HCT116 (cell line): ENCODE measurements at regions not wholly inside any gene's neighbourhood (a gene's known extent, or its start where the extent isn't known, plus 50 kb on each side); places are given as distances from the start of the nearest gene placed in this dataset.

Experiments used
- ATAC-seq: fragments of 200-7000 bp; cut with Tn5 transposase; 2 replicates; pipeline ENCODE4 v1.9.1; 2020; ENCODE audit warnings: mild to moderate bottlenecking, moderate library complexity
- BruUV-seq: library from RNA; stranded (reverse); fragments of 400-500 nt; replicated peaks from 2 replicates; lab custom pipeline; 2021; lab: Mats Ljungman, UMichigan
- CTCF ChIA-PET: fragments of 300-600 bp; sonication (Branson Sonifier 250); formaldehyde crosslinking; loops from one replicate; lab custom pipeline; 2021; ENCODE audit warnings: antibody characterized with exemption; lab: Charles Lee
- POLR2A ChIA-PET: fragments of 300-600, 350-600 bp; sonication (Branson Sonifier 250); formaldehyde crosslinking; loops from one replicate; lab custom pipeline; 2021; ENCODE audit warnings: antibody characterized with exemption; lab: Charles Lee
- RAD21 ChIA-PET, 2 experiments: fragments of 300-600 bp; sonication (Branson Sonifier 250); formaldehyde crosslinking; loops; one replicate each; lab custom pipeline; 2023; ENCODE audit warnings: low total read pairs in 2 of 2; ENCODE audit not compliant: uncharacterized antibody in 2 of 2, unreplicated experiment in 2 of 2, low non-redundant PET in 1 of 2; lab: Charles Lee
- DNase-seq: peaks from one replicate; pipeline ENCODE4 v3.0.0-alpha.2; 2010; ENCODE audit warnings: low read depth, low spot score
- H2AFZ ChIP-seq: fragments of 200-600 bp; shearing (Covaris generic), sonication (generic); 2 replicates; pipeline ENCODE4 v1.6.1; 2017; ENCODE audit warnings: low read depth, mixed run types, mixed read lengths, antibody characterized with exemption, low read length; ENCODE audit not compliant: poor library complexity, severe bottlenecking
- H3K27ac ChIP-seq: 2 replicates; pipeline ENCODE4 v1.5.1; 2012; ENCODE audit warnings: low read depth, low read length
- H3K27me3 ChIP-seq: fragments of 200-600 bp; sonication (generic); 2 replicates; pipeline ENCODE4 v1.6.1; 2016; ENCODE audit warnings: mixed run types, low read length, mixed read lengths; ENCODE audit not compliant: insufficient read depth
- H3K36me3 ChIP-seq, 2 experiments: fragments of 200-500 bp in 1 of 2; fragments of 200-600 bp in 1 of 2; sonication (Bioruptor generic) in 1 of 2; sonication (generic) in 1 of 2; 2 replicates each; pipeline versions ENCODE4 v1.5.1 to v1.6.1; 2014 to 2016; ENCODE audit warnings: low read length in 2 of 2, inconsistent platforms in 1 of 2, mixed read lengths in 1 of 2, mixed run types in 1 of 2; ENCODE audit not compliant: insufficient read depth in 2 of 2, control insufficient read depth in 1 of 2
- H3K4me1 ChIP-seq, 2 experiments: fragments of 200-600 bp in 1 of 2; sonication (generic) in 1 of 2; 2 replicates each; pipeline versions ENCODE4 v1.5.1 to v1.6.1; 2012 to 2017; ENCODE audit warnings: low read length in 2 of 2, inconsistent platforms in 1 of 2, mild to moderate bottlenecking in 1 of 2, mixed read lengths in 1 of 2, mixed run types in 1 of 2, moderate library complexity in 1 of 2; ENCODE audit not compliant: insufficient read depth in 2 of 2, control insufficient read depth in 1 of 2
- H3K4me2 ChIP-seq: fragments of 200-600 bp; sonication (generic); 2 replicates; pipeline ENCODE4 v1.6.1; 2017; ENCODE audit warnings: mixed run types, low read length, mixed read lengths
- H3K4me3 ChIP-seq, 2 experiments: fragments of 200-600 bp in 1 of 2; sonication (generic) in 1 of 2; replicated peaks in 1 of 2; 2 replicates each; pipeline ENCODE4 v1.5.1; 2011 to 2016; ENCODE audit warnings: low read length in 2 of 2, control low read depth in 1 of 2, low read depth in 1 of 2, mild to moderate bottlenecking in 1 of 2, mixed read lengths in 1 of 2, mixed run types in 1 of 2
- H3K79me2 ChIP-seq: fragments of 200-600 bp; sonication (generic); 2 replicates; pipeline ENCODE4 v1.6.1; 2017; ENCODE audit warnings: mild to moderate bottlenecking, mixed run types, low read length, moderate library complexity, mixed read lengths; ENCODE audit not compliant: insufficient read depth
- H3K9ac ChIP-seq: fragments of 200-600 bp; sonication (generic); 2 replicates; pipeline ENCODE4 v1.6.1; 2016; ENCODE audit warnings: low read length, mixed read lengths
- H3K9me2 ChIP-seq: fragments of 200-600 bp; sonication (generic), shearing (Covaris generic); 2 replicates; pipeline ENCODE4 v1.6.1; 2017; ENCODE audit warnings: mixed run types, mild to moderate bottlenecking, moderate library complexity; ENCODE audit not compliant: insufficient read depth
- H3K9me3 ChIP-seq, 2 experiments: fragments of 200-500 bp in 1 of 2; fragments of 200-600 bp in 1 of 2; sonication (Bioruptor generic) in 1 of 2; sonication (generic) in 1 of 2; 2 replicates each; pipeline ENCODE4 v1.6.1; 2014 to 2017; ENCODE audit warnings: low read length in 2 of 2, mixed read lengths in 2 of 2, inconsistent platforms in 1 of 2, low read depth in 1 of 2, mild to moderate bottlenecking in 1 of 2, mixed run types in 1 of 2, moderate library complexity in 1 of 2; ENCODE audit not compliant: control insufficient read depth in 1 of 2, insufficient read depth in 1 of 2
- H4K20me1 ChIP-seq: fragments of 200-600 bp; sonication (generic), shearing (Covaris generic); 2 replicates; pipeline ENCODE4 v1.6.1; 2017; ENCODE audit warnings: mixed run types, mild to moderate bottlenecking, moderate library complexity; ENCODE audit not compliant: insufficient read depth
- ATF3 ChIP-seq: IDR thresholded peaks from 2 replicates; pipeline ENCODE4 v1.6.1; 2012
- CBX3 ChIP-seq: IDR thresholded peaks from 2 replicates; pipeline ENCODE4 v1.6.1; 2012; ENCODE audit warnings: low read depth
- CTCF ChIP-seq, 3 experiments: fragments of 200-600 bp in 1 of 3; sonication (generic) in 1 of 3; IDR thresholded peaks in 2 of 3; conservative IDR thresholded peaks in 1 of 3; 2 replicates each; pipeline ENCODE4 v1.5.1; 2012 to 2017; ENCODE audit warnings: low read depth in 2 of 3, low read length in 2 of 3, antibody characterized with exemption in 1 of 3, borderline replicate concordance in 1 of 3, control low read depth in 1 of 3, mild to moderate bottlenecking in 1 of 3, mixed read lengths in 1 of 3, mixed run types in 1 of 3, moderate library complexity in 1 of 3; ENCODE audit not compliant: insufficient read depth in 1 of 3
- EGR1 ChIP-seq: IDR thresholded peaks from 2 replicates; pipeline ENCODE4 v1.6.1; 2012; ENCODE audit warnings: low read depth
- JUND ChIP-seq: IDR thresholded peaks from 2 replicates; pipeline ENCODE4 v1.6.1; 2012
- POLR2A ChIP-seq: IDR thresholded peaks from 2 replicates; pipeline ENCODE4 v1.7.0; 2011; ENCODE audit warnings: borderline replicate concordance; ENCODE audit not compliant: insufficient read depth, insufficient read length; ENCODE audit errors: extremely low read depth
- SIN3A ChIP-seq: IDR thresholded peaks from 2 replicates; pipeline ENCODE4 v1.6.1; 2012; ENCODE audit warnings: low read depth
- SP1 ChIP-seq: IDR thresholded peaks from 2 replicates; pipeline ENCODE4 v1.6.1; 2012; ENCODE audit warnings: low read depth
- intact Hi-C: fragments of 100-400 bp; cut with micrococcal nuclease; formaldehyde crosslinking; loops from 2 replicates; pipeline ENCODE4 v1.10.0; 2022

GRCh38 chr2:57850415-57851130 is 196.0 kb upstream of the VRK2 start (continued):
- TF ChIP-seq EGR1 (no peak), ATF3 (no peak), POLR2A (no peak), SIN3A (no peak)

- no peaks in the 10 kb centered on the region for H3K27me3 ChIP-seq
- POLR2A ChIA-PET, result no interaction called here
- CTCF ChIA-PET, result no interaction called here
- no peaks in the 10 kb centered on the region for H3K9me3 ChIP-seq
- no peak overlapping the region for H3K4me2 ChIP-seq
- intact Hi-C loops, result no loop called here
- H4K20me1 ChIP-seq, result no peaks in the 10 kb centered on the region
- H3K4me1 ChIP-seq, result no peaks in the 10 kb centered on the region
- BruUV-seq, result no TSS peak
- H2AFZ ChIP-seq, result no peak overlapping the region
- H3K36me3 ChIP-seq, result no peaks in the 10 kb centered on the region
- H3K9me2 ChIP-seq, result no peaks in the 10 kb centered on the region
- H3K79me2 ChIP-seq, result no peaks in the 10 kb centered on the region
- ATAC-seq, result no peak
- TF ChIP-seq JUND, result no peak
- no peak for TF ChIP-seq ATF3
- no peak for TF ChIP-seq CTCF (IDR thresholded peaks at IDR 0.05 in 2 of 3, conservative IDR thresholded peaks at IDR 0.05 in 1 of 3; ENCODE audit: borderline replicate concordance in 1 of 3, insufficient read depth in 1 of 3, low read depth in 2 of 3, low read length in 2 of 3)
- TF ChIP-seq CBX3, result no peak
- TF ChIP-seq POLR2A, result no peak
- no peak for TF ChIP-seq SP1
- RAD21 ChIA-PET, result no interaction called here
- H3K9ac ChIP-seq, result no peak overlapping the region
- no peak overlapping the region for H3K4me3 ChIP-seq
- DNase-seq, result no peak
- no peak overlapping the region for H3K27ac ChIP-seq
Measured at GRCh38 chr2:57855212-57855611, 191.4 kb upstream of the VRK2 start.
